ENCODE measurements at regions not wholly inside any gene's neighbourhood (a gene's known extent, or its start where the extent isn't known, plus 50 kb on each side); places are given as distances from the start of the nearest gene placed in this dataset.
"Not testable (repeated sequence)": the region's sequence is repeated elsewhere in the genome, so short reads cannot be mapped to it uniquely, and the experiment has no call there.

DNA sequence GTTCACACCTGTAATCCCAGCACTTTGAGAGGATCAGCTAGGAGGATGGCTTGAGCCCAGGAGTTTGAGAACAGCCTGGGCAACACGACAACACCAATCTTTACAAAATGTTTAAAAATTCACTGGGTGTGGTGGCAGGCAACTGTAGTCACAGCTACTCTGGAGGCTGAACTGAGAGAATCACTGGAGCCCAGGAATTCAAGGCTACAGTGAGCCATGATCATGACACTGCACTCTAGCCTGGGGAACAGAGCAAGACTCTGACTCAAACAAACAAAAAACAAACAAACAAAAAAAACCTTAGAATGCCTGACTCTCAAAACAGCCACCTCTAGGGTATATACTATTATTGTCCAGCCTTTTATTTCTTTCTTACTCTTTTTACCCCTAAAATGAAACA, 56.5 kb upstream of the PAPSS2 start:
- no peak for DNase-seq (ENCODE audit: low spot score)

GRCh38 chr10:87603769-87604168, 55.9 kb upstream of the PAPSS2 start:
- DNase-seq (ENCODE audit: low spot score), result peak; percentile 39

DNA sequence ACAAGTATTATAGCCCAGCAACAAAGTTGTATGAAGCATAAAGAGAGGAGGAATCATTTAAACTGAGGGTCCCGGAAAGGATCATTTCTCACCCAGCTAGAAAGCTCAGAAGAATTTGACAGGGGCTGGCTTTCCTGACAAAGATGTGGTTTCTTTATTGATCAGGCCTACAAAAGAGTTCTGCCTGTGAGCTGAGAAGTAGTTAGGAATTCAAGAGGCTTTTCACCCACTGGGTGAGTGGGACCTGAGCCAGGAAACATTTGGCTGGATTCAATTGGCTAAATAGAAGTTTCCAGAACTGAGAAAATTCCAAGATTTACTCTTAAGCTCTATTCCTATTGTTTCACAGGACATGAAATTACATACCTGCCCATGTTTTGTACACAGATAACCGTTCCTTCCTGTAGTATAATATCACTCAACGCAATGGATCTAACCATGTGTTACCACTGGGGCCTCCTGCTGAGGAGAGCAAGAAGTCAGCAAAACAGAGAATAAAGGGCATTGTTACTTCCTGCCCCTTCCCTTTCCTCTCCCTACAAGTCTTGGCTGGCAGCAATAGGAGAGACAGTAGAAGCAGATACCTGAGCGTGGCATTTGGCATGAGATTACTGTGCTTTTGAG, 53.9 kb upstream of the PAPSS2 start:
- no peak for DNase-seq (ENCODE audit: low spot score)

DNA sequence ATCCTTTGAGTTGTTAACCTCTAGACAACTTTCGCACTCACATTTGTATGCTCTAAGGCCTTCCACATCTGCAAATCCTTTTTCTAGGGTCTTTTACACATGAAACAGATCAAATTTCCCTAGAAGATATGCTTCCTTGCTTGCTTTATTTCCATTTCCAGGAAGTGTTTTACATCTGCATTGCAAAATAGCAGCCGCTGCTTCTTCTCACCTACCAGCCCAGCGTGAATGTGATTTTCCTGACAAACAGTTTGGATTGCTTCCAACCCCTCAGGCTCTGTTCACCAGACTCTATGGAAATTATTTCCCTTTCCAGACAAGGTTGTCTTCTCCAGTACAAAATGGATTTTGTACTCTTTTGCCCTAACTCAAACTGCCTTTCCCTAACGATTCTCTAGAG, 50.9 kb upstream of the PAPSS2 start:
- no peak for DNase-seq (ENCODE audit: low spot score)

- not testable (repeated sequence) for DNase-seq (ENCODE audit: low spot score)
Observed at GRCh38 chr10:87609563-87609962, 50.1 kb upstream of the PAPSS2 start.
